ENCODE measurements at regions not wholly inside any gene's neighbourhood (a gene's known extent, or its start where the extent isn't known, plus 50 kb on each side); places are given as distances from the start of the nearest gene placed in this dataset.

GRCh38 chr7:67402280-67402679 is 405.6 kb downstream of the TYW1 start:
- TF ChIP-seq ZBTB17 (tag by site-specific recombination; IDR thresholded peaks at IDR 0.05) = no peak
- TF ChIP-seq SP2 (tag by site-specific recombination; IDR thresholded peaks at IDR 0.05) = no peak
- no peak for TF ChIP-seq ZNF776 (tag by site-specific recombination; IDR thresholded peaks at IDR 0.05; ENCODE audit: borderline replicate concordance)
- TF ChIP-seq ZNF19 (tag by site-specific recombination; IDR thresholded peaks at IDR 0.05; ENCODE audit: low read depth) = no peak
- ChIA-PET CTCF (interaction anchor here (0.6 to 0.7 kb wide), 3 partner anchors 80 to 540 kb away, joined by 3 read pairs; no protein-coding TSS in a partner anchor), POLR2A (no interaction called here)
- no peak overlapping the region for H3K27ac ChIP-seq (ENCODE audit: extremely low read depth, low read depth, low read length)
- no peaks in the 10 kb centered on the region for H3K9me3 ChIP-seq (ENCODE audit: control insufficient read depth, insufficient read depth, low read depth, low read length)
- H3K4me3 ChIP-seq (ENCODE audit: low read depth, low read length) = no peak overlapping the region
- H3K4me1 ChIP-seq (ENCODE audit: control insufficient read depth, insufficient read depth, low read length) = no peaks in the 10 kb centered on the region
- no peaks in the 10 kb centered on the region for H3K36me3 ChIP-seq (ENCODE audit: control insufficient read depth in 2 of 2, insufficient read depth in 1 of 2, low read length in 2 of 2)

GRCh38 chr7:67406976-67407375 is 410.3 kb downstream of the TYW1 start:
- CTCF ChIA-PET = no interaction called here

More at GRCh38 chr7:67406976-67407375, 410.3 kb downstream of the TYW1 start:
- Histone ChIP-seq H3K4me1 (ENCODE audit: control insufficient read depth, insufficient read depth, low read length) (no peaks in the 10 kb centered on the region), H3K36me3 (ENCODE audit: control insufficient read depth in 2 of 2, insufficient read depth in 1 of 2, low read length in 2 of 2) (no peaks in the 10 kb centered on the region), H3K27ac (ENCODE audit: extremely low read depth, low read depth, low read length) (no peak overlapping the region), H3K9me3 (ENCODE audit: control insufficient read depth, insufficient read depth, low read depth, low read length) (no peaks in the 10 kb centered on the region), H3K4me3 (ENCODE audit: low read depth, low read length) (no peak overlapping the region)
- TF ChIP-seq ZNF184 (tag by site-specific recombination; IDR thresholded peaks at IDR 0.05) (no peak), ZNF223 (tag by site-specific recombination; IDR thresholded peaks at IDR 0.05) (no peak), ZNF214 (tag by site-specific recombination; IDR thresholded peaks at IDR 0.05; ENCODE audit: borderline replicate concordance) (no peak), ZNF416 (tag by site-specific recombination; IDR thresholded peaks at IDR 0.05) (no peak), PRDM4 (tag by site-specific recombination; IDR thresholded peaks at IDR 0.05) (no peak), ZBTB7A (tag by site-specific recombination; IDR thresholded peaks at IDR 0.05; ENCODE audit: low read depth) (no peak), PATZ1 (tag by site-specific recombination; IDR thresholded peaks at IDR 0.05) (no peak), ZNF174 (tag by site-specific recombination; IDR thresholded peaks at IDR 0.05) (no peak), SP7 (tag by site-specific recombination; IDR thresholded peaks at IDR 0.05) (no peak), ZNF843 (tag by site-specific recombination; IDR thresholded peaks at IDR 0.05) (no peak), WT1 (tag by site-specific recombination; IDR thresholded peaks at IDR 0.05) (no peak), ZNF664 (tag by site-specific recombination; IDR thresholded peaks at IDR 0.05) (no peak), ZFP41 (tag by site-specific recombination; IDR thresholded peaks at IDR 0.05; ENCODE audit: borderline replicate concordance) (no peak), ZNF146 (tag by site-specific recombination; IDR thresholded peaks at IDR 0.05) (no peak), GLI2 (tag by site-specific recombination; IDR thresholded peaks at IDR 0.05; ENCODE audit: borderline replicate concordance, low read depth) (no peak), ZNF600 (tag by site-specific recombination; IDR thresholded peaks at IDR 0.05) (no peak), ZNF221 (tag by site-specific recombination; IDR thresholded peaks at IDR 0.05; ENCODE audit: borderline replicate concordance) (no peak), ZNF169 (tag by site-specific recombination; IDR thresholded peaks at IDR 0.05) (no peak), ZNF23 (tag by site-specific recombination; IDR thresholded peaks at IDR 0.05; ENCODE audit: borderline replicate concordance) (no peak)
- TF ChIP-seq, protein P1, sequence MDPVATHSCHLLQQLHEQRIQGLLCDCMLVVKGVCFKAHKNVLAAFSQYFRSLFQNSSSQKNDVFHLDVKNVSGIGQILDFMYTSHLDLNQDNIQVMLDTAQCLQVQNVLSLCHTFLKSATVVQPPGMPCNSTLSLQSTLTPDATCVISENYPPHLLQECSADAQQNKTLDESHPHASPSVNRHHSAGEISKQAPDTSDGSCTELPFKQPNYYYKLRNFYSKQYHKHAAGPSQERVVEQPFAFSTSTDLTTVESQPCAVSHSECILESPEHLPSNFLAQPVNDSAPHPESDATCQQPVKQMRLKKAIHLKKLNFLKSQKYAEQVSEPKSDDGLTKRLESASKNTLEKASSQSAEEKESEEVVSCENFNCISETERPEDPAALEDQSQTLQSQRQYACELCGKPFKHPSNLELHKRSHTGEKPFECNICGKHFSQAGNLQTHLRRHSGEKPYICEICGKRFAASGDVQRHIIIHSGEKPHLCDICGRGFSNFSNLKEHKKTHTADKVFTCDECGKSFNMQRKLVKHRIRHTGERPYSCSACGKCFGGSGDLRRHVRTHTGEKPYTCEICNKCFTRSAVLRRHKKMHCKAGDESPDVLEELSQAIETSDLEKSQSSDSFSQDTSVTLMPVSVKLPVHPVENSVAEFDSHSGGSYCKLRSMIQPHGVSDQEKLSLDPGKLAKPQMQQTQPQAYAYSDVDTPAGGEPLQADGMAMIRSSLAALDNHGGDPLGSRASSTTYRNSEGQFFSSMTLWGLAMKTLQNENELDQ (tag by site-specific recombination; IDR thresholded peaks at IDR 0.05; ENCODE audit: low read depth) = no peak
- POLR2A ChIA-PET = no interaction called here

Data from HEK293 (cell line).